CD4-positive, alpha-beta T cell treated with Interleukin-17A for 1 hour (primary cell): ENCODE measurements at regions not wholly inside any gene's neighbourhood (a gene's known extent, or its start where the extent isn't known, plus 50 kb on each side); places are given as distances from the start of the nearest gene placed in this dataset.

Experiments
- DNase-seq: peaks from one replicate; pipeline ENCODE4 v3.0.0-alpha.2; 2020

DNA sequence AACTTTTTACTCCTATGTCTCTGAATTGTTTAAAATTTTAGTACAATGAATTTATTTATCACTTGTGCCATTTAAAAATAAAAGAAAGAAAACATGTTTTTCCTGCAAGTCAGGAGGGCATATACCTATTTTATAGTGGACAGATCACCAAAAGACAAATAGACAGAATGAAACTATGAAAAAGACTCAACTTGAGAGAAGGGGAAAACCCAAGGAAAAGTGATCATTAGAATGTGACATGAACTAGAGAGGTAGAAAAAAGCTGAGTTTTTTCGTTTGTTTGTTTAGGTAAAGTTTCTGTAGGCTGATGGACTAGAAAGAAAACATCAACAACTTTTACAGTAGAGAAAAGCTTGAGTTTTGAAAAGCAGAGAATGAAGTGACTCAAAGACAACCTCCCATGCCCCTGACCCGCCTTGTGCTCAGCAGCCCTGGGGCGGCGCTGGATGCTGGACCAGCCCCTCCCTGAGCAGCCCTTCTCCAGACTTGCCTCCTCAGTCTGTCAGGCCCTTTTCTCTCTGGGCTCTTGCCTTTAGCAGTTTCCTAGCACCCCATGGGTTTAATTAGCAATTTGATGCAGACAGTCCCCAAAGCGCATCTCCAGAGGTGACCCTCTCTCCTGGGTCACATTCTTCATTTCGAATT, 95.1 kb upstream of the ARID2 start:
- DNase-seq, result no peak

GRCh38 chr12:45637242-45637641, 92.3 kb upstream of the ARID2 start:
- DNase-seq, result no peak

DNA sequence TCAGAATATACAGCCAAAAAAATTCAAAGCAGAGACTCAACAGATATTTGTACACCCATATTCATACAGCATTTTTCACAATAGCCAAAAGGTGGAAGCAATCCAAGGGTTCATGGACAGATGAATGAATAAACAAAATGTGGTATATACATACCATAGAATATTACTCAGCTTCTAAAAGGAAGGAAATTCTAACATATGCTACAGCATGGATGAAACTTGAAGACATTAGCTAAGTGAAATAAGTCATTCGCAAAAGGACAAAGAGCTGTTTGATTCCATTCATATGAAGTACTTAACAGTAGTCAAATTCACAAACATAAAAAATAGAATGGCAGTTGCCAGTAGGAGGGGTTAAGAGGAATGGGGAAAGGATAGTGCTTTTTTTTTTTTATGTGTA, 91.8 kb upstream of the ARID2 start:
- no peak for DNase-seq

DNA sequence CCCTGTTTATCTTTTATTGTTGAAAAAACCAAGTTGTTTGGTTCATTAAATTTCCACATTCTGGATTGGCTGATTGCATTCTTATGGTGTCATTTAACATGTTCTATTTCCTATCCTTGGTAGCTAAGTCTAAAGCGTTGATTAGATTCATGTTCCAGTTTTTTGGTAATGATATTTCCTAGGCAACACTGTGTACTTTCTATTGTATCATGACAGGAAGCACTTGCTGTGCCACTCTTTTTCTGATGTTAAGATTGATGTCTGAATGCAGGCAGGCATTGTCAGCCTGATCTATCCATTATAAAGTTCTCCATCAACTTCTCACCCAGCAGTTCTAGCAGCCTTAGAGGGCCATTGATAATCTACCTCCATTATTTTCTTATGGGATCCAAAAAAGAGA, 91.1 kb upstream of the ARID2 start:
- DNase-seq, result no peak

DNA sequence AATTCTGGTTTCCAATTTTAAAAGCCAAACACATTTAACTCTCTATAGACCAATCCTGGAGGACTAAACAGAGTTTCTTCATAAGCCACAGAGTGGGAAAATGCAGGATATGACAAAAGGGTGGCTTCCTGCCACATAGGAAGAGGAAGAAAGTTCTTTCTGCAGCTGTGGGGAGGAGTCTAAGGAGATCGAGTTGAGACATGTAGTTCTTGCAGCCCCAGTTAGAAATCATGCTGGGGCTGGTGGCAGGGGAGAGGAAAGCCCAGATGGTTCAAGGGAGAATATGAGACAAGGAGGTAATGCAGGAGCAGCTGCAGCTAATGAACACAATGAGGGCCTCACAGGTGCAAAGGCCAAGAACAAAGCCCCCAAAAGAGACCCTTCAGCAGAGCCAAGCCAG, 85.0 kb upstream of the ARID2 start:
- peak; percentile 7 for DNase-seq

GRCh38 chr12:45646851-45647581, 82.5 kb upstream of the ARID2 start:
- DNase-seq, result no peak

DNA sequence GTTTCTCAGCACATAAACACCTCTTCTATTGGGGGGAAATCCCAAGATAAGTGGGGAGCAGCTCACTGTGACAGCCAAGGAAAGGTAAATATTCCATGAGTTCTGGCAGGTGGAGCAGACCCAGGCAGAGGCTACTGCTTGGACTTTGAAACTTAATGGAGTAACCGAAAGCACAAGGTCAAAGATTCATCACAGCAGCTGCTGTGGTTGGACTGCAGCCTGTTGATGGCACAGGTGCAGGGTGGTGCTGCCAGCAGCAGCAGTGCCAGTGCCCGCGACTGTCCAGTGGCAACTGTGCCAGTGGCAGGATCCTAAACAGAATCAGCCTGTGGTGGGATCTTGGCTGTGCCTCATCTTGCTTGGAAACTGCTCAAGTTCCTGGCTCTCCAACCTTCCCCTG, 81.4 kb upstream of the ARID2 start:
- no peak for DNase-seq

DNA sequence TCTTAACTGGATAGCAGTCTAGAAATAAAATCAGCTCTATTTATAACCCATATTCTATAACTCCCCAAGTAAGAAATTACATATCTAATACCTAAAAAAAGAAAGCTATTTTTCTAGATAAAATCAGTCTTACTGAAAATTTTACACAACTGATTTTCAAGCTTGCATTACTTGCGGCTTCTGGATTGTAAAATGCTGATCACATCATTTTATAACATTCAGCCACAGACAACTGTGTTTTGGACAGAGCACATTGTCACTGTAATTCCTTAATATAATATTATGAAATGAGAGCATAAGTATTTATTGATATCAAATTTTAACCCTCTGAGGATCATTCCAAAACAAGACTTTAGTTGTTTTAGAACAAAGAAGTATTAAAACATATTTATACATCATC, 78.5 kb upstream of the ARID2 start:
- no peak for DNase-seq

DNA sequence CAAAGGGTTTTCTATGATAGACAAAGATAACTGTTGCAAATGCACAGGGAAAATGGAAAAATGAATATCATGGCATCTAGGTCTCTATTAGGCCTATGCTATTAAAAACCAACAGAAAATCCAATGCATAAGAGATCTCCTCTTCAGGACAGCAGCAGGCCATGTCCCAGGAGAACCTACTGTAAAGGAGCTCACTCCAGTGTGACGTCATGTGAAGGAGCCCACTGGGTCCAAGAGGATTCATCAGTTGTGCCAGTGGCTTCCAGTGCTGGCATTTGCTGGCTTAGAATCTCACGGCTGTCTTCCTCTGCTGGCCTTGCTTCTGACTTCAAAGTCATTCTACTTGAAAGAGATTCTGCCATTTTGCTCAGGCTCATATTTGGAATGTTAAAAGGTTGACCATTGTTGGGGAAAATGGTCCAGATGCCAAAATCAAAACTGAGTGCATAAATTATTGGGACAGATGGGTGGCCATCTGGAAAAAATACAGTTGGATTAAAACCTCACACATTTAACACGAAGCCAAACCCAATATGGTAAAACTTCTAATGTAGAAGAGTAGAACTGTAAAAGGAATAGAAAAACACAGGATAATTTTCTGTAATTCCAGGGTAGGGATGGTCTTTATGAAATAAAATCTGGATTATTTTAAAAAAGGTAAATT, 75.4 kb upstream of the ARID2 start:
- DNase-seq, result no peak

DNA sequence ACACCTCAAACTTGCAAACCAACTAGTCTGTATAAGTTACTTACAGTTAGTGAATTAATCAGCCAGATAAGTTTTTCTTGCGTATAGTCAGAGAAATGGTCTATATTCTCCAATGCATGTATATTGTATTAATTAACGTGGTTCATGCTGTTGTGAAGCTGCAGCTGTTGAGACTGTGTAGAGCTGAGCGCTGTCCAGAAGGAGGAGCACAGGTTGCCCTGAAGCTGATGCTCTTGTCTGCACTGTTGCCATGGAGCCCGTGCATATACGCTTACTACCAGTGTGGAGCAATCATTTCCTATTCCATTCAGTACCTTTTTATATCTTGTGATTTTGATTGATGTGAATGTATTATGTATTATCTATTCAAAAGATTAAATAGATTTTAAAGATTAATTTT, 74.3 kb upstream of the ARID2 start:
- peak; percentile 79 for DNase-seq

- no peak for DNase-seq
Observed at GRCh38 chr12:45655743-45656142, 73.8 kb upstream of the ARID2 start.

DNA sequence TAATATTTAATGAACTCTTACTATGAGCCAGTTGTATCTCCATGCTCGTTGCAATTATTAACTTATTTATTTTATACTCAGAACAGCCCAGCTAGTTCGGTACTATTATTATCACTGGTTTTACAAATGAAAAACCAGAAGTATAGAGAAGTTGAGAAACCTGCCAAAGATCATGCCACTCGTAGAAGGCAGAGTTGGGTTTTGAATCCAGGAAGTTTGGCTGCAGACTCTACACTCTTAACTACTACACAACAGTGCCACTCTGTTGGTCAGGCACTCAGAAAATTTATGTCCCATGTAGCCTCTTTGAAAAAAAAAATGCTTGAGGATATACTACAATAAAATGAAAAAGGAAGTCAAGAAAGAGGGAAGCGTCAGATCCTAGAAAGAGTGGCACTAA, 71.5 kb upstream of the ARID2 start:
- no peak for DNase-seq

GRCh38 chr12:45660330-45660729, 69.2 kb upstream of the ARID2 start:
- DNase-seq, result no peak

- DNase-seq, result no peak
Observed at GRCh38 chr12:45663455-45663854, 66.1 kb upstream of the ARID2 start.

- no peak for DNase-seq
Observed at GRCh38 chr12:45665941-45666340, 63.6 kb upstream of the ARID2 start.

- DNase-seq, result no peak
Observed at GRCh38 chr12:45666396-45666795, 63.1 kb upstream of the ARID2 start.

GRCh38 chr12:45666816-45667215, 62.7 kb upstream of the ARID2 start:
- no peak for DNase-seq

- DNase-seq, result no peak
Observed at GRCh38 chr12:45667761-45668160, 61.7 kb upstream of the ARID2 start.

DNA sequence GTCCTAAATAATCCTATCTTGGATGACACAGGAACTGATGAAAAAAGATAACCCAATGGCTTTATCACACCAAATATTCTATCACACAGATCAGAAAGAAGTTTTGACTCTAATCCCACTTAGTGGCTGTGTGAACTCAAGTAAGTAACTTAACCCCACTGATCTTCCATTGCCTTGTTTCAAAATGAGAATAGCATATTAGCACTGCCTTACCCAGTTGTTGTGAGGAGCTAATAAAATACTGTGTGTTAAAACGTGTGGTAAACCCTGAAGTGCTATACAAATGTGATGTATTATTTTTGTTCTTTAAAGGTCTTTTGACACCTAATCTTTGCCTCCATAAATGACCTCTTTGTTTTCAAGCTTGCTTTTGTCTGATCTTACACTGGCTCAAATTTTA, 60.9 kb upstream of the ARID2 start:
- no peak for DNase-seq

DNA sequence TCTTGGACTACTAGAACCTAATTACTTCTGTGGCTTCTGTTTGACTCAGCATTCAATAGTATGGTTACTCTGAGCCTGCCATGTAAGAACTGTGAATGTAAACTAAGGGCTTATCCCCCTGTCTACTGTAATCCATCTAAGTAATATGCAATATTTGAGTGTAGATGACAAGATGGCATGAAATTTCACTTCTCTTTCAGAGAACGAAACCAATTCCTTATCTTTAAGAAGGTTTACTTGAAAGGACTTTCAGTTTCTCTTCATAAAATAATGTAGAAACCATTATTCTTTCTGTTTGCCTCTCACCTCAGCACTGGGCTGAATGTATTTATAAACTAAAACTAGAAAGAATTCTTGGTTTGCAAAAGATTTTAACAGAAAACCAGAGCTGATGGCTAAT, 60.4 kb upstream of the ARID2 start:
- peak; percentile 42 for DNase-seq

- no peak for DNase-seq
Observed at GRCh38 chr12:45669792-45670191, 59.7 kb upstream of the ARID2 start.

DNA sequence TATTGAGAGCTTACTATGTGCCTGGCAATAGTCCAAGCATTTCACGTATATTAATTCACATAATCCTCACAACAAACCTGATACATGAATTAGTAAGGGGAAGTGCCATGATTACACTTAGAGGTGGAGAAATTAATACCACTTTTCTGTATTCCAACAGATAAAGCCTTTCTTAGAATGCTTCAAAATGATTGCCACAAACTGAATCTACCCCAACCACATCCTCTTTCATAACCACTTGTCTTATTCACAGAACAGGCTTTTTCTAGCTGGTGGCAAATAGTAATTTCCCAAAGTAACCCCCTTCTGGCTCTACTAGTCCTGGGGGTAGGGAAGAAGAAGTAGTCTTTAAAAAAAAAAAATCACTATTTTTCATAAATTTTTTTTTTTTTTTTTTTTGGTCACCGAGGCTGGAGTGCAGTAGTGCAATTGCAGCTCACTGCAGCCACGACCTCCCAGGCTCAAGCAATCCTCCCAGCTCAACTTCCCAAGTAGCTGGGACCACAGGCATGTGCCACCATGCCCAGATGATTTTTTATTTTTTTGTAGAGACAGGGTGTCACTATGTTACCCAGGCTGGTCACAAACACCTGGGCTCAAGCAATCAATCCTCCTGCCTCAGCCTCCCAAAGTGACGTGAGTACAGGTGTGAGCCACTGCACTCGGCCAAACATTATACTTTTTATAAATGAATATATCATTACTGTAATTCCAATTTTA, 59.0 kb upstream of the ARID2 start:
- DNase-seq, result peak; percentile 69

- no peak for DNase-seq
Observed at GRCh38 chr12:45671254-45671653, 58.3 kb upstream of the ARID2 start.
